ENCODE measurements at regions not wholly inside any gene's neighbourhood (a gene's known extent, or its start where the extent isn't known, plus 50 kb on each side); places are given as distances from the start of the nearest gene placed in this dataset.
"Not testable (repeated sequence)": the region's sequence is repeated elsewhere in the genome, so short reads cannot be mapped to it uniquely, and the experiment has no call there.

GRCh38 chr12:11446372-11446771 is 51.0 kb upstream of the PRB2 start:
- DNase-seq, result no peak

- no peak for DNase-seq
Measured at GRCh38 chr12:11457996-11458645, 62.8 kb upstream of the PRB2 start.

- no peak for DNase-seq
Measured at GRCh38 chr12:11460343-11461023, 65.1 kb upstream of the PRB2 start.

- no peak for DNase-seq
Measured at GRCh38 chr12:11461433-11461832, 66.1 kb upstream of the PRB2 start.

- DNase-seq, result no peak
Measured at GRCh38 chr12:11477110-11477509, 81.7 kb upstream of the PRB2 start.

- no peak for DNase-seq
Measured at GRCh38 chr12:11482955-11483354, 87.6 kb upstream of the PRB2 start.

GRCh38 chr12:11486623-11487444 is 91.5 kb upstream of the PRB2 start:
- peak; percentile 38 for DNase-seq

GRCh38 chr12:11496157-11496851 is 100.9 kb upstream of the PRB2 start:
- DNase-seq, result no peak

- no peak for DNase-seq
Measured at GRCh38 chr12:11497438-11497837, 102.1 kb upstream of the PRB2 start.

GRCh38 chr12:11497995-11498394 is 102.6 kb upstream of the PRB2 start:
- DNase-seq, result no peak

GRCh38 chr12:11498574-11498973 is 103.2 kb upstream of the PRB2 start:
- DNase-seq, result not testable (repeated sequence)

GRCh38 chr12:11499806-11500187 is 104.4 kb upstream of the PRB2 start:
- peak; percentile 2 for DNase-seq

GRCh38 chr12:11500188-11500860 is 105.0 kb upstream of the PRB2 start:
- DNase-seq, result no peak

- DNase-seq, result no peak
Measured at GRCh38 chr12:11500861-11501230, 105.5 kb upstream of the PRB2 start.

- DNase-seq, result no peak
Measured at GRCh38 chr12:11508699-11509098, 113.3 kb upstream of the PRB2 start.

- DNase-seq, result no peak
Measured at GRCh38 chr12:11509326-11509725, 114.0 kb upstream of the PRB2 start.

GRCh38 chr12:11510671-11511070 is 115.3 kb upstream of the PRB2 start:
- DNase-seq, result no peak

- DNase-seq, result no peak
Measured at GRCh38 chr12:11513288-11513687, 117.9 kb upstream of the PRB2 start.

- DNase-seq, result no peak
Measured at GRCh38 chr12:11517080-11517479, 121.7 kb upstream of the PRB2 start.

- DNase-seq, result no peak
Measured at GRCh38 chr12:11524446-11524845, 125.0 kb upstream of the ETV6 start.

- DNase-seq, result no peak
Measured at GRCh38 chr12:11534064-11534463, 115.4 kb upstream of the ETV6 start.

GRCh38 chr12:11535127-11535526 is 114.3 kb upstream of the ETV6 start:
- no peak for DNase-seq

GRCh38 chr12:11539156-11539555 is 110.3 kb upstream of the ETV6 start:
- no peak for DNase-seq
